CD4-positive, alpha-beta memory T cell (primary cell): ENCODE measurements at regions not wholly inside any gene's neighbourhood (a gene's known extent, or its start where the extent isn't known, plus 50 kb on each side); places are given as distances from the start of the nearest gene placed in this dataset.

ENCODE experiments used
- CTCF ChIA-PET: fragments of 350-600 bp; sonication (Branson Sonifier 250); formaldehyde crosslinking; loops from one replicate; lab custom pipeline; 2021; ENCODE audit warnings: inconsistent platforms; ENCODE audit not compliant: partially characterized antibody; lab: Charles Lee
- POLR2A ChIA-PET: fragments of 350-600 bp; sonication (Branson Sonifier 250); formaldehyde crosslinking; loops from one replicate; lab custom pipeline; 2021; ENCODE audit not compliant: partially characterized antibody; lab: Charles Lee
- DNase-seq, 5 donors: peaks; one replicate each; pipeline versions ENCODE4 v3.0.0 to v3.0.0-alpha.2; 2020 to 2022; ENCODE audit warnings: mixed read lengths in 1 of 5
- H3K27ac ChIP-seq: one replicate; pipeline ENCODE4 v1.7.0; 2013; ENCODE audit warnings: low read depth, low read length
- H3K27me3 ChIP-seq: 2 replicates; pipeline ENCODE4 v1.7.0; 2013; ENCODE audit warnings: mild to moderate bottlenecking, low read length, moderate library complexity; ENCODE audit not compliant: insufficient read depth
- H3K36me3 ChIP-seq: 2 replicates; pipeline ENCODE4 v1.7.0; 2013; ENCODE audit warnings: mild to moderate bottlenecking, low read length, moderate library complexity; ENCODE audit not compliant: insufficient read depth
- H3K4me1 ChIP-seq: 2 replicates; pipeline ENCODE4 v1.7.0; 2013; ENCODE audit warnings: mild to moderate bottlenecking, low read length, moderate library complexity; ENCODE audit not compliant: insufficient read depth
- H3K4me3 ChIP-seq, 2 donors: one replicate each; pipeline ENCODE4 v1.7.0; 2013; ENCODE audit warnings: low read length in 2 of 2, mild to moderate bottlenecking in 1 of 2
- H3K9me3 ChIP-seq, 2 donors: one replicate each; pipeline ENCODE4 v1.7.0; 2013; ENCODE audit warnings: low read length in 2 of 2, control low read depth in 1 of 2; ENCODE audit not compliant: control insufficient read depth in 1 of 2
- H3K27ac Mint-ChIP-seq, 7 donors: one replicate each; pipeline ENCODE4 v1.8.0; 2020 to 2021; ENCODE audit warnings: mixed read lengths in 7 of 7, mild to moderate bottlenecking in 6 of 7, inconsistent platforms in 3 of 7, moderate library complexity in 3 of 7
- H3K27me3 Mint-ChIP-seq, 2 donors: one replicate each; pipeline ENCODE4 v1.8.0; 2020 to 2021; ENCODE audit warnings: mixed read lengths in 2 of 2
- H3K36me3 Mint-ChIP-seq, 2 donors: one replicate each; pipeline ENCODE4 v1.8.0; 2020 to 2021; ENCODE audit warnings: mixed read lengths in 2 of 2, inconsistent platforms in 1 of 2, mild to moderate bottlenecking in 1 of 2
- H3K4me1 Mint-ChIP-seq, 4 donors: one replicate each; pipeline ENCODE4 v1.8.0; 2020 to 2021; ENCODE audit warnings: mixed read lengths in 4 of 4, mild to moderate bottlenecking in 1 of 4
- H3K4me3 Mint-ChIP-seq, 8 donors: one replicate each; pipeline ENCODE4 v1.8.0; 2020 to 2021; ENCODE audit warnings: mixed read lengths in 8 of 8, mild to moderate bottlenecking in 7 of 8, moderate library complexity in 6 of 8, inconsistent platforms in 3 of 8
- H3K9me3 Mint-ChIP-seq, 8 donors: one replicate each; pipeline ENCODE4 v1.8.0; 2020 to 2021; ENCODE audit warnings: mixed read lengths in 8 of 8, mild to moderate bottlenecking in 5 of 8, inconsistent platforms in 3 of 8, moderate library complexity in 1 of 8
- intact Hi-C: fragments of 100-400 bp; cut with micrococcal nuclease; formaldehyde crosslinking; loops from one replicate; pipeline ENCODE4 v1.15.1; 2023

DNA sequence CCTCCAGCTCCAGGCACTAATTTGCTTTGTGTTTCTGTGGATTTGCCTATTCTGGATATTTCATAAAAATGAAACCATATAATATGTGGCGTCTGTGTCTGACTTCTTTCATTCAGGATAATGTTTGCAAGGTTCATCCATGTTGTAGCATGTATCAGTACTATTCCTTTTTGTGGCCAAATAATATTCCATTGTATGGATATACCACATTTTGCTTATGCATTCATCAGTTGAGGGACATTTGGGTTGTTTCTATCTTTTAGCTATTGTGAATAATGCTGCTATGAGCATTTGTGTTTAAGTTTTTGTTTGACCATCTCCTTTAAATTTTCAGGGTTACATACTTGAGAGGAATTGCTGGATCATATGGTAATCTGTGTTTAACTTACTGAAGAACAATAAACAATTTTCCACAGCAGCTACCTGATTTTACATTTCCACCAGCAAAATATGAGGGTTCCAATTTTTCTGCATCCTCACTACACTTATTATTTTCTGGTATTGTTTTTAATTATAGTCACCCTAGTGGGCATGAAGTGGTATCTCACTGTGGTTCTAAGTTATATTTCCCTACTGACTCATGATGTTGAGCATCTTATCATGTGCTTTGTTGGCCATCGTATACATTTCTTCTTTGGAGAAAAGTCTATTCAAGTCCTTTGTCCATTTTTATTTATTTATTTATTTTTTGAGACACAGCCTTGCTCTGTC, 63.9 kb downstream of the GCNT4 start:
- Mint-ChIP-seq H3K9me3 (peaks cover 0 to 10% (median 3%) of the 10 kb centered on the region in 8 donors), H3K27me3 (peaks cover 0 to 2% of the 10 kb centered on the region in 2 donors), H3K4me3 (no peak overlapping the region), H3K36me3 (peaks cover 0 to 8% of the 10 kb centered on the region in 2 donors), H3K27ac (no peak overlapping the region), H3K4me1 (no peaks in the 10 kb centered on the region)
- no peak for DNase-seq
- no peak overlapping the region for H3K27ac ChIP-seq
- intact Hi-C loops = no loop called here
- no peaks in the 10 kb centered on the region for H3K4me1 ChIP-seq
- POLR2A ChIA-PET = no interaction called here
- H3K9me3 ChIP-seq = no peaks in the 10 kb centered on the region
- no peaks in the 10 kb centered on the region for H3K36me3 ChIP-seq
- no peaks in the 10 kb centered on the region for H3K27me3 ChIP-seq
- no peak overlapping the region for H3K4me3 ChIP-seq
- CTCF ChIA-PET = interaction anchor here (1.0 kb wide), 1 partner anchor 69 kb away, joined by 3 read pairs; no protein-coding TSS in a partner anchor

DNA sequence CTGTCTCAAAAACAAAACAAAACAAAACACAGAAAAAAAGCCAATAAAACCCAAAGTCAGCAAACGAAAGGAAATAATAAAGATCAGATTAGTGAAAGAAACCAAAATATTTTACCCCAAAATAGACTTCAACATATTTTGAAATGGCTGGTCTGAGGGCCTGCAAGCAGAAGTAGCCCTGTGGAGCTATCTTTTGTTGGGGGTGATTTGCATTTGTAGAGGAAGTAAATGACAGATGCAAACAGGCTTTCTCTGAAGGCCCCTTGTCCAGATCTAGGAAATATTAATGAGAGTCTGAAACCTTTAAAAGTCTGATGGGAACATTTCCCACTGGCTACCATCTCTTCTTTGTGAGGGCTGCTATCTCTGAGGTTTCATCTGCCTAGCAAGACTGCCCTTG, 74.0 kb downstream of the GCNT4 start:
- DNase-seq = no peak
- POLR2A ChIA-PET = no interaction called here
- H3K27ac Mint-ChIP-seq = peak overlapping the region in 1 of 7 donors; percentile 70
- no peaks in the 10 kb centered on the region for H3K27me3 ChIP-seq
- H3K27me3 Mint-ChIP-seq = no peaks in the 10 kb centered on the region
- H3K4me3 ChIP-seq = no peak overlapping the region
- no peaks in the 10 kb centered on the region for H3K36me3 ChIP-seq
- intact Hi-C loops = loop anchor here (5.0 kb wide), 1 partner anchor 54 kb away; no protein-coding TSS in a partner anchor
- peaks cover 17 to 38% (median 31%) of the 10 kb centered on the region in 4 donors for H3K4me1 Mint-ChIP-seq
- H3K4me1 ChIP-seq = peaks cover 33% of the 10 kb centered on the region
- H3K9me3 Mint-ChIP-seq = peaks cover 2 to 7% (median 4%) of the 10 kb centered on the region in 8 donors
- H3K36me3 Mint-ChIP-seq = no peaks in the 10 kb centered on the region
- H3K9me3 ChIP-seq = no peaks in the 10 kb centered on the region
- CTCF ChIA-PET = no interaction called here
- H3K27ac ChIP-seq = no peak overlapping the region
- no peak overlapping the region for H3K4me3 Mint-ChIP-seq

DNA sequence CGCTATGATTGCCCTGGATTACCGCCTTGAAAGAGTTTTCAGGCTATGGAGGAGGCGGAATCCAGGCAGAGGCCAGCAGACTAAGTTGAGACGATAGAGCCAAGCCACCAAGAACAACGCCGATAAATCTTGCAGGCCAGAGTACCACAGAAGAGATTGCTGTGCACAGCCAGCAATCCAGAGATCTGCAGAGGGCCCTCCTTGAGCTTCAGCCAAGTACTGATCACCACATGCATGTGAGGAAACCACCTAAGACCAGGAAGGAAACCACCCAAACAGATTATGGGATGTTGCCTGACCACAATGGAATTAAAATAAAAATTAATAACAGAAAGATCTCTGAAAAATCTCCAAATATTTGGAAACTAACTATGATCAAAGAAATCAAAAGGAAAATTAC, 74.9 kb downstream of the GCNT4 start:
- H3K27ac Mint-ChIP-seq = peak overlapping the region in 2 of 7 donors; percentile 60 to 70
- H3K9me3 Mint-ChIP-seq = peaks cover 2 to 7% (median 4%) of the 10 kb centered on the region in 8 donors
- CTCF ChIA-PET = no interaction called here

DNA sequence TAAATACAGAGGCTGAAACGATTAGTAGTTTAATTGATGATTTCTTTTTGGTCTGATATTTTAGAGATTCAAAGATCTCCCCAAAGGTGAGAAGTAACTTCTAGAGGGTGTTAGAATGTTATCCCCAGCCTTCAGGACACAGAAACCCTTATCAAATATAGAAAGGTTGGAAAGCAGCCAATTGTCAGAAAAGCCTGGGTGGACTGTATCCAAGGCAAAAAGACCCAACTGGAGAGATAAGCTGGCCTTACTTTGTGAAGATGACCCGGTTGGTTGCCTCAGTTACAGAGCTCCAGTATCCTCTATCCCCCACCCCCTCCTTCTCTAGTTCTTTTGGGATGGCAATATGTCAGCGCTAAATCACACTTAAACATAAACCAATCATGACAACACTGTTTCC, 75.7 kb downstream of the GCNT4 start:
- intact Hi-C loops = loop anchor here (5.0 kb wide), 1 partner anchor 56 kb away; no protein-coding TSS in a partner anchor
- DNase-seq = no peak
- Mint-ChIP-seq H3K4me3 (no peak overlapping the region), H3K27me3 (no peaks in the 10 kb centered on the region), H3K36me3 (no peaks in the 10 kb centered on the region), H3K9me3 (peaks cover 2 to 7% (median 6%) of the 10 kb centered on the region in 8 donors), H3K27ac (peak overlapping the region in 1 of 7 donors; percentile 60), H3K4me1 (peaks cover 17 to 41% (median 33%) of the 10 kb centered on the region in 4 donors)
- ChIA-PET CTCF (no interaction called here), POLR2A (no interaction called here)
- no peak overlapping the region for H3K27ac ChIP-seq
- no peak overlapping the region for H3K4me3 ChIP-seq
- no peaks in the 10 kb centered on the region for H3K9me3 ChIP-seq
- H3K36me3 ChIP-seq = no peaks in the 10 kb centered on the region
- H3K4me1 ChIP-seq = peaks cover 36% of the 10 kb centered on the region
- H3K27me3 ChIP-seq = no peaks in the 10 kb centered on the region

More for the DNA sequence above, 74.9 kb downstream of the GCNT4 start:
- Histone ChIP-seq H3K27me3 (no peaks in the 10 kb centered on the region), H3K4me1 (peaks cover 36% of the 10 kb centered on the region), H3K27ac (no peak overlapping the region), H3K9me3 (no peaks in the 10 kb centered on the region), H3K36me3 (no peaks in the 10 kb centered on the region), H3K4me3 (no peak overlapping the region)
- POLR2A ChIA-PET = no interaction called here
- Mint-ChIP-seq H3K4me1 (peaks cover 17 to 41% (median 33%) of the 10 kb centered on the region in 4 donors), H3K4me3 (peak overlapping the region in 1 of 8 donors; percentile 27), H3K36me3 (no peaks in the 10 kb centered on the region), H3K27me3 (no peaks in the 10 kb centered on the region)
- no peak for DNase-seq
- intact Hi-C loops = loop anchor here (5.0 kb wide), 1 partner anchor 55 kb away; no protein-coding TSS in a partner anchor

DNA sequence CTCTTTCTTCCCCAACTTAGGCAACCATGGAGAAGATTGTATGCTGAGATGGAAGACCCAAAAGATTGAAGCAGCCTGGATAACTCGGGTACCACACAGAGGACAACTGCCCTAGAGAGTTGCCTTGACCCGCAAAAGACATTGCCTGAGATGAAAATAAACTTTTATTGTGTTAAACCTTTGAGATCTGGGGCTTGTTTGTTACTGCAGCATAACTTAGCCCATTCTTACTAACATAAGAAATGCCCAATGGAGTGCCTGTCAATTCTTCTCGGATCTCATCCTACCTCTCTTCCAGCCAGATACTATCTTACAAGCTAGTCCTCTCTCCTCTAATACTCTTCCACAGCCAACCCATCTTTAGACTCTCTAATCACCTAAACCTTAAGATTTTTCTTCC, 76.8 kb downstream of the GCNT4 start:
- no peak overlapping the region for H3K4me3 ChIP-seq
- peaks cover 2 to 8% (median 6%) of the 10 kb centered on the region in 8 donors for H3K9me3 Mint-ChIP-seq
- H3K4me1 Mint-ChIP-seq = peaks cover 17 to 41% (median 33%) of the 10 kb centered on the region in 4 donors
- no peaks in the 10 kb centered on the region for H3K27me3 Mint-ChIP-seq
- ChIA-PET CTCF (no interaction called here), POLR2A (interaction anchor here (1.3 to 1.5 kb wide), 2 partner anchors 75 to 78 kb away, joined by 4 read pairs; no protein-coding TSS in a partner anchor)
- no peaks in the 10 kb centered on the region for H3K27me3 ChIP-seq
- no peaks in the 10 kb centered on the region for H3K36me3 ChIP-seq
- H3K27ac Mint-ChIP-seq = peak overlapping the region in 4 of 7 donors; percentile 13 to 81 (median 76)
- H3K36me3 Mint-ChIP-seq = no peaks in the 10 kb centered on the region
- no peak overlapping the region for H3K27ac ChIP-seq
- intact Hi-C loops = loop anchor here (5.0 kb wide), 1 partner anchor 57 kb away; no protein-coding TSS in a partner anchor
- H3K9me3 ChIP-seq = no peaks in the 10 kb centered on the region
- no peak for DNase-seq
- H3K4me1 ChIP-seq = peaks cover 36% of the 10 kb centered on the region
- peak overlapping the region in 4 of 8 donors; percentile 10 to 24 (median 15) for H3K4me3 Mint-ChIP-seq

DNA sequence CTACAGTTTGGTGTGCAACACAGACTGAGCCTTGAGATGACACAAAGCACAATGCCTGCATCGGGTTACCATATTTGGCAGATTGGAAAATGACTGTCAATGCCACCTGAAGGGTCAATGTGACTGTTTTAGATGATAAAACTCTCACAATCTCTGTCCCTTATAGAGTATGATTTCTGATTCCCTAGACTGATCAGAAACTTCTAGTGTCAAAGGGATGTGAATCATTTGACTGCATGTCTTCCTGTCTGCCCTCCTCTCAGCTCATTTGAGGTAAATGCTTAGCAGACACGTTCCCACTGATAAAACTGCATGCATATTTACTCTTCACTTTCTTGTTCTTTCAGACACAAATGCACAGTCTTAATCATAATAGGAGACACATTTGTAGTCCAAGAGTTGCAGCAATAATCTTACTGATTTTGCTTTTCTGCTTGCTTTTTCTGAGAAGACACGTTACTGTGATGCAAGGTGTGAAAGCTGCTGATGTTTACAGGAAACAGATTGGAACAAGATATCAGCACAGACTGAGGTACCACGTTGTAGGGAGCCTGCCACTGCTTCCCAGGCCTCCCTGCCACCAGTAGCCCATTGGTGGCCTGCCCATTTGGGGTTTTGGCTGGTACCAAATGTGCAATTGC, 77.8 kb downstream of the GCNT4 start:
- peaks cover 36% of the 10 kb centered on the region for H3K4me1 ChIP-seq
- H3K4me3 ChIP-seq = no peak overlapping the region
- H3K27me3 ChIP-seq = no peaks in the 10 kb centered on the region
- Mint-ChIP-seq H3K9me3 (peaks cover 2 to 8% (median 6%) of the 10 kb centered on the region in 8 donors), H3K27ac (peak overlapping the region; percentile 48 to 87 (median 77)), H3K4me1 (peaks cover 17 to 41% (median 33%) of the 10 kb centered on the region in 4 donors), H3K4me3 (peak overlapping the region in 4 of 8 donors; percentile 6 to 69 (median 48)), H3K36me3 (no peaks in the 10 kb centered on the region), H3K27me3 (no peaks in the 10 kb centered on the region)
- H3K9me3 ChIP-seq = no peaks in the 10 kb centered on the region
- no peak overlapping the region for H3K27ac ChIP-seq
- intact Hi-C loops = loop anchor here (5.0 kb wide), 1 partner anchor 58 kb away; no protein-coding TSS in a partner anchor
- H3K36me3 ChIP-seq = no peaks in the 10 kb centered on the region
- DNase-seq = peak; percentile 26 to 43 (median 36)
- CTCF ChIA-PET = interaction anchor here (1.3 kb wide), 1 partner anchor 76 kb away, joined by 5 read pairs; no protein-coding TSS in a partner anchor
- POLR2A ChIA-PET = interaction anchor here (1.3 to 1.6 kb wide), 3 partner anchors 60 to 79 kb away, joined by 4 to 6 read pairs (median 4); no protein-coding TSS in a partner anchor
